ENCODE measurements at regions not wholly inside any gene's neighbourhood (a gene's known extent, or its start where the extent isn't known, plus 50 kb on each side); places are given as distances from the start of the nearest gene placed in this dataset.

GRCh38 chr2:3039188-3040065, 338.2 kb downstream of the EIPR1 start:
- Histone ChIP-seq H2AK5ac (ENCODE audit: low read length) (no peak overlapping the region), H2BK15ac (replicated peaks; ENCODE audit: low read depth) (no peak overlapping the region), H3K4ac (ENCODE audit: low read depth, low read length) (no peak overlapping the region), H2BK120ac (ENCODE audit: low read depth, low read length) (no peak overlapping the region), H3K56ac (ENCODE audit: low read length) (no peak overlapping the region), H3K27me3 (ENCODE audit: insufficient read depth, low read length, poor library complexity) (no peaks in the 10 kb centered on the region), H3K27ac (ENCODE audit: low read depth, low read length) (no peak overlapping the region), H3K4me3 (ENCODE audit: low read length) (no peak overlapping the region), H3K4me2 (ENCODE audit: low read length) (no peak overlapping the region), H3K9ac (ENCODE audit: low read length) (no peak overlapping the region), H3K36me3 (ENCODE audit: control insufficient read depth, insufficient read depth, low read length) (no peaks in the 10 kb centered on the region), H4K8ac (ENCODE audit: low read depth, low read length) (no peak overlapping the region), H2BK5ac (ENCODE audit: low read length) (no peak overlapping the region), H4K5ac (ENCODE audit: low read length) (no peak overlapping the region), H3K18ac (ENCODE audit: low read length) (no peak overlapping the region), H3K4me1 (ENCODE audit: control insufficient read depth, low read depth, low read length) (no peaks in the 10 kb centered on the region), H3K79me1 (ENCODE audit: low read length) (no peaks in the 10 kb centered on the region), H3K79me2 (ENCODE audit: control insufficient read depth, insufficient read depth, low read length) (no peaks in the 10 kb centered on the region), H3K23ac (ENCODE audit: low read length) (no peak overlapping the region)
- no CpG with 5 or more reads among the region's 16 CpGs for WGBS (ENCODE audit: extremely low coverage, insufficient coverage, low lambda C conversion rate)
- DNase-seq, result no peak

GRCh38 chr2:3038636-3039035, 339.0 kb downstream of the EIPR1 start:
- no peak overlapping the region for H2BK120ac ChIP-seq (ENCODE audit: low read depth, low read length)
- no CpG with 5 or more reads among the region's 12 CpGs for WGBS (ENCODE audit: extremely low coverage, insufficient coverage, low lambda C conversion rate)
- no peak for DNase-seq
- H2BK5ac ChIP-seq (ENCODE audit: low read length), result no peak overlapping the region
- H3K4ac ChIP-seq (ENCODE audit: low read depth, low read length), result no peak overlapping the region
- H3K4me3 ChIP-seq (ENCODE audit: low read length), result no peak overlapping the region
- H2AK5ac ChIP-seq (ENCODE audit: low read length), result no peak overlapping the region
- no peaks in the 10 kb centered on the region for H3K79me2 ChIP-seq (ENCODE audit: control insufficient read depth, insufficient read depth, low read length)
- H4K8ac ChIP-seq (ENCODE audit: low read depth, low read length), result no peak overlapping the region
- no peak overlapping the region for H3K4me2 ChIP-seq (ENCODE audit: low read length)
- H3K79me1 ChIP-seq (ENCODE audit: low read length), result no peaks in the 10 kb centered on the region
- H3K27ac ChIP-seq (ENCODE audit: low read depth, low read length), result no peak overlapping the region
- H3K9ac ChIP-seq (ENCODE audit: low read length), result no peak overlapping the region
- H4K5ac ChIP-seq (ENCODE audit: low read length), result no peak overlapping the region
- no peaks in the 10 kb centered on the region for H3K27me3 ChIP-seq (ENCODE audit: insufficient read depth, low read length, poor library complexity)
- no peak overlapping the region for H2BK15ac ChIP-seq (replicated peaks; ENCODE audit: low read depth)
- no peak overlapping the region for H3K23ac ChIP-seq (ENCODE audit: low read length)
- no peaks in the 10 kb centered on the region for H3K4me1 ChIP-seq (ENCODE audit: control insufficient read depth, low read depth, low read length)
- H3K36me3 ChIP-seq (ENCODE audit: control insufficient read depth, insufficient read depth, low read length), result no peaks in the 10 kb centered on the region
- no peak overlapping the region for H3K18ac ChIP-seq (ENCODE audit: low read length)
- H3K56ac ChIP-seq (ENCODE audit: low read length), result no peak overlapping the region

- Histone ChIP-seq H3K27ac (ENCODE audit: low read depth, low read length) (no peak overlapping the region), H4K5ac (ENCODE audit: low read length) (no peak overlapping the region), H3K4ac (ENCODE audit: low read depth, low read length) (no peak overlapping the region), H3K23ac (ENCODE audit: low read length) (no peak overlapping the region), H3K9ac (ENCODE audit: low read length) (no peak overlapping the region), H2BK5ac (ENCODE audit: low read length) (no peak overlapping the region), H3K79me2 (ENCODE audit: control insufficient read depth, insufficient read depth, low read length) (no peaks in the 10 kb centered on the region), H3K4me3 (ENCODE audit: low read length) (no peak overlapping the region), H2BK120ac (ENCODE audit: low read depth, low read length) (no peak overlapping the region), H4K8ac (ENCODE audit: low read depth, low read length) (no peak overlapping the region), H3K27me3 (ENCODE audit: insufficient read depth, low read length, poor library complexity) (no peaks in the 10 kb centered on the region), H3K4me1 (ENCODE audit: control insufficient read depth, low read depth, low read length) (no peaks in the 10 kb centered on the region), H3K4me2 (ENCODE audit: low read length) (no peak overlapping the region), H2AK5ac (ENCODE audit: low read length) (no peak overlapping the region), H3K79me1 (ENCODE audit: low read length) (no peaks in the 10 kb centered on the region), H3K18ac (ENCODE audit: low read length) (no peak overlapping the region), H3K36me3 (ENCODE audit: control insufficient read depth, insufficient read depth, low read length) (no peaks in the 10 kb centered on the region), H3K56ac (ENCODE audit: low read length) (no peak overlapping the region), H2BK15ac (replicated peaks; ENCODE audit: low read depth) (no peak overlapping the region)
- no peak for DNase-seq
- WGBS (ENCODE audit: extremely low coverage, insufficient coverage, low lambda C conversion rate), result no CpG with 5 or more reads among the region's 29 CpGs
Observed at GRCh38 chr2:3037196-3038194, 340.1 kb downstream of the EIPR1 start.

- Histone ChIP-seq H2BK15ac (replicated peaks; ENCODE audit: low read depth) (no peak overlapping the region), H2AK5ac (ENCODE audit: low read length) (no peak overlapping the region), H3K4me2 (ENCODE audit: low read length) (no peak overlapping the region), H3K4me1 (ENCODE audit: control insufficient read depth, low read depth, low read length) (no peaks in the 10 kb centered on the region), H3K36me3 (ENCODE audit: control insufficient read depth, insufficient read depth, low read length) (no peaks in the 10 kb centered on the region), H3K79me2 (ENCODE audit: control insufficient read depth, insufficient read depth, low read length) (no peaks in the 10 kb centered on the region), H4K5ac (ENCODE audit: low read length) (no peak overlapping the region), H3K23ac (ENCODE audit: low read length) (no peak overlapping the region), H3K79me1 (ENCODE audit: low read length) (no peaks in the 10 kb centered on the region), H3K4ac (ENCODE audit: low read depth, low read length) (no peak overlapping the region), H2BK5ac (ENCODE audit: low read length) (no peak overlapping the region), H4K8ac (ENCODE audit: low read depth, low read length) (no peak overlapping the region), H3K18ac (ENCODE audit: low read length) (no peak overlapping the region), H3K9ac (ENCODE audit: low read length) (no peak overlapping the region), H3K27me3 (ENCODE audit: insufficient read depth, low read length, poor library complexity) (no peaks in the 10 kb centered on the region), H3K27ac (ENCODE audit: low read depth, low read length) (no peak overlapping the region), H2BK120ac (ENCODE audit: low read depth, low read length) (no peak overlapping the region), H3K56ac (ENCODE audit: low read length) (no peak overlapping the region), H3K4me3 (ENCODE audit: low read length) (no peak overlapping the region)
- WGBS (ENCODE audit: extremely low coverage, insufficient coverage, low lambda C conversion rate), result no CpG with 5 or more reads among the region's 18 CpGs
- no peak for DNase-seq
Observed at GRCh38 chr2:3036432-3037125, 341.0 kb downstream of the EIPR1 start.

- no peak overlapping the region for H3K9ac ChIP-seq (ENCODE audit: low read length)
- H3K36me3 ChIP-seq (ENCODE audit: control insufficient read depth, insufficient read depth, low read length), result no peaks in the 10 kb centered on the region
- WGBS (ENCODE audit: extremely low coverage, insufficient coverage, low lambda C conversion rate), result no CpG with 5 or more reads among the region's 21 CpGs
- no peak overlapping the region for H3K4me2 ChIP-seq (ENCODE audit: low read length)
- no peak overlapping the region for H3K23ac ChIP-seq (ENCODE audit: low read length)
- H3K27ac ChIP-seq (ENCODE audit: low read depth, low read length), result no peak overlapping the region
- no peak overlapping the region for H2BK15ac ChIP-seq (replicated peaks; ENCODE audit: low read depth)
- H3K4ac ChIP-seq (ENCODE audit: low read depth, low read length), result no peak overlapping the region
- no peak for DNase-seq
- H3K56ac ChIP-seq (ENCODE audit: low read length), result no peak overlapping the region
- no peak overlapping the region for H2BK120ac ChIP-seq (ENCODE audit: low read depth, low read length)
- H3K4me1 ChIP-seq (ENCODE audit: control insufficient read depth, low read depth, low read length), result no peaks in the 10 kb centered on the region
- no peak overlapping the region for H3K4me3 ChIP-seq (ENCODE audit: low read length)
- H3K79me2 ChIP-seq (ENCODE audit: control insufficient read depth, insufficient read depth, low read length), result no peaks in the 10 kb centered on the region
- no peaks in the 10 kb centered on the region for H3K27me3 ChIP-seq (ENCODE audit: insufficient read depth, low read length, poor library complexity)
- no peaks in the 10 kb centered on the region for H3K79me1 ChIP-seq (ENCODE audit: low read length)
- no peak overlapping the region for H3K18ac ChIP-seq (ENCODE audit: low read length)
- H2BK5ac ChIP-seq (ENCODE audit: low read length), result no peak overlapping the region
- no peak overlapping the region for H4K8ac ChIP-seq (ENCODE audit: low read depth, low read length)
- no peak overlapping the region for H4K5ac ChIP-seq (ENCODE audit: low read length)
- no peak overlapping the region for H2AK5ac ChIP-seq (ENCODE audit: low read length)
Observed at GRCh38 chr2:3035385-3036050, 342.1 kb downstream of the EIPR1 start.

All from mesendoderm (in vitro differentiated cells).